Skin epidermis (tissue), 12 donors: ENCODE measurements at regions not wholly inside any gene's neighbourhood (a gene's known extent, or its start where the extent isn't known, plus 50 kb on each side); places are given as distances from the start of the nearest gene placed in this dataset.

Experiments
- H3K27ac ChIP-seq, 21 experiments: fragments of 200-600 bp; sonication (generic) in 11 of 21; one replicate each; pipeline ENCODE4 v1.5.0; 2020; ENCODE audit warnings: mild to moderate bottlenecking in 3 of 21, inconsistent platforms in 2 of 21, moderate library complexity in 2 of 21
- H3K4me3 ChIP-seq, 7 experiments: fragments of 200-600 bp; sonication (generic) in 2 of 7; one replicate each; pipeline ENCODE4 v1.5.0; 2020; ENCODE audit warnings: inconsistent platforms in 2 of 7, mild to moderate bottlenecking in 2 of 7, moderate library complexity in 1 of 7

DNA sequence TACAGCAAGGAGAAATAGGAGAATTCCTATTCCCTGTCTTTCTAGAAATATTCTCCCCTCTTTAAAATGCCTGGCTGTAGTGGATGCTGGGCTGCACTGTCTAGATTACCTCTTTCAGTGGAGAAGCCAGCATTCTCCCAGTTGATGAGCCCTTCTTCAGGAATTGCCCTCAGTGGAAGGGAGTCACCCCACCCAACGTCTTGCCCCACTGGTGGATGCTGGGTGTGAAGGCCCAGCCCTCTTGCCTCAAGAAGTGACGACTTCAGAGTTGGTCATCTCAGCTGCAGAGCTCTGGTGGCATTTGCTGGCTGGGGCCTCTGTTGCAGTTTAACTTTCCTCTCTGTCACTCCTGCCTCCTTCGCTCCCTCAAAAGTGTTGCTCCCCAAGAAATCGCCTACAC lies 248.2 kb downstream of the ATG4C start:
- no peak overlapping the region for H3K27ac ChIP-seq
- H3K4me3 ChIP-seq: no peak overlapping the region

- Histone ChIP-seq H3K27ac (no peak overlapping the region), H3K4me3 (no peak overlapping the region)
These were observed 249.3 kb downstream of the ATG4C start for GRCh38 chr1:63033211-63033610.

DNA sequence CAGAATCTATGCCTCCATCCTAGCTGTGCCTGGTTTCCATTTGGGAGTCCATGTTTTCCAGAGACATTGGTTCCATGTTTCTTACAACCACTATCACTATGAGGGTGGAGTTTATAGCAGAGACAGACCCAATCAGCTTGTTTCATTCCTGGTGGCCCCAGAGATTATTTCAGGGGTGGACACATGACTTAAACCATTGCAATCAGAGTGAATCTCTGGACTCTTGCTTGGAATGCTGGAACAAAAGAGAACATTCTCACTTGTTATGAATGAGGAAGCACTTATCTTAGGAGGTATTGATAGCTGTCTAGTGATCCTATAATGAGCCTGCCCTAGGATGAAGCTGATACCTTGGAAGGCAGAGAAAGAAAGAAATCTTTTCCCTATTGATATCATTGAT lies 250.3 kb downstream of the ATG4C start:
- Histone ChIP-seq H3K4me3 (no peak overlapping the region), H3K27ac (no peak overlapping the region)

- Histone ChIP-seq H3K27ac (no peak overlapping the region), H3K4me3 (no peak overlapping the region)
These were observed 254.7 kb downstream of the ATG4C start for GRCh38 chr1:63038586-63038985.

DNA sequence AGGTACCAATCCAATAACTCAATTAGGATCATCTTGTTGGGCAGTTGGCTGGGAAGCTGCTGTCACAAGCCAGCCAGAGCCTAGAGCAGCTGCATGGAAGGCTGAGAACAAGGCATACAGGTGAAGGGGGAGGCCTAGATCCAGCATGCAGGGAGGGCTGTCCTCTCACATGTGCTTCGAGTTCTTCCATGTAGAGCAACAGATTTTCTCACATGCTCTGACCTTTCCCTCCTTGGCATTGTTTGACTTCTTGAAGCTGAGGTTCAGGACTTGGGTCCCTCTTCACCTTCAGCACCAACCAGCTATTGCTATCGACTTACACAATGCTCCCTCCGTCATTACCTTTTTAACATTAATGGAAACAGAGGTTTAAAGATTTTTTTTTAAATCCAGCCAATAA lies 257.7 kb downstream of the ATG4C start:
- Histone ChIP-seq H3K4me3 (no peak overlapping the region), H3K27ac (no peak overlapping the region)

GRCh38 chr1:63042278-63042677 lies 258.3 kb downstream of the ATG4C start:
- Histone ChIP-seq H3K27ac (no peak overlapping the region), H3K4me3 (no peak overlapping the region)

GRCh38 chr1:63046539-63046938 lies 262.6 kb downstream of the ATG4C start:
- Histone ChIP-seq H3K4me3 (no peak overlapping the region), H3K27ac (no peak overlapping the region)

- H3K4me3 ChIP-seq: no peak overlapping the region
- H3K27ac ChIP-seq: no peak overlapping the region
These were observed 265.2 kb downstream of the ATG4C start for GRCh38 chr1:63049135-63049534.

DNA sequence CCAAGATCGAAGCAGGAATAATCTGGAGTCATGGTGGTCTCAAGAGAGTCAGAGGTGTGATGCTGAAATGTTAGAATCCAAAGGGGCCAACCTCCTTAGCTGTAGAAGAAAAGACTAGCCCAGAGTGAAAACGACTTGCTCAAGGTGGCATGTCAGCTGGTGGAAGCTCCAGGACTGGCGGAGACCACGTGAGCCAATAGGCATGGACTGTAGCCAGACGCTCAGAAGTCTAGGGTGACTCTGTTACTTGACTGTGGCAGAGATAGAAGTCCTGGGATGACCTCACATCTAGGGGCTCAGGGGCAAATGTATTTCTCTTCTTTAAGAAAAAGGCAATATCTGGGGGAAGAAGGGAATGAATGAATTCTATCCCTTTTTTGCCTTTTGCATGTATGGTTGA lies 267.4 kb downstream of the ATG4C start:
- H3K27ac ChIP-seq: no peak overlapping the region

DNA sequence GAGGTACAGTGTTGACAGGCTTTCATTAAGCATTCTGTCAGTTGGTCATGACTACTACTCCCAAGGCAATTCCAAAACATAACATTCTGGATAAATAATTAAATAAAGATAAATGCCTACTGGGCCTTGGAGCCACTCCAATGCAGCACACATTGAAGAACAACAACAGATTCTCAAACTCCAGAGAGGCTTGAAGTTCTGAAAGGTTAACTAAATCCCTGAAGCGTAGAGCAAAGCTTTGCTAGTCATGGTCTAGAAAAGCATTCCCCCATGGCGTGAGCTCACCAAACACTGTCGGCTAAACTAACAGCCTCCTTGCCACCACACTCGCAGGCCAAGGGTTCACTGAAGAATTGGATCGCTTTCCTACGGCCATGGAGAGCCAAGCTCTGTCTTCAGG lies 268.0 kb downstream of the ATG4C start:
- H3K4me3 ChIP-seq: no peak overlapping the region
- no peak overlapping the region for H3K27ac ChIP-seq

More for the DNA sequence above, 267.4 kb downstream of the ATG4C start:
- no peak overlapping the region for H3K4me3 ChIP-seq

DNA sequence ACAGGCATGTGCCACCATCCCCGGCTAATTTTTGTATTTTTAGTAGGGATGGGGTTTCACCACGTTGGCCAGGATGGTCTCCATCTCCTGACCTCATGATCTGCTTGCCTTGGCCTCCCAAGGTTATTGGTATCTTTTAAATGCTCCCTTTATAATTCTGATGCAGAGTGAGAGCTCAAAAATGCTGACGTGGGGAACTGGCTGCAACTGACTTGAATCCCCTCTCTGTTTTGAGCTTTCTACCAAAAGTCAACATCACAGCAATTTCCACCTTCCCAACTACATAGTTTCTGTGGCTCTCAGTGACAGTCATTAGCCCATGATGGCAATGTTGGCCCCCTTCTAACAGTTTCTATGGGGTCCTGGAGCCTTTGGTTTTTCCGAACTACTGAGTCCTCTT lies 268.2 kb upstream of the FOXD3 start:
- H3K27ac ChIP-seq: no peak overlapping the region
- H3K4me3 ChIP-seq: no peak overlapping the region

- Histone ChIP-seq H3K4me3 (no peak overlapping the region), H3K27ac (no peak overlapping the region)
These were observed 259.0 kb upstream of the FOXD3 start for GRCh38 chr1:63063367-63063766.

DNA sequence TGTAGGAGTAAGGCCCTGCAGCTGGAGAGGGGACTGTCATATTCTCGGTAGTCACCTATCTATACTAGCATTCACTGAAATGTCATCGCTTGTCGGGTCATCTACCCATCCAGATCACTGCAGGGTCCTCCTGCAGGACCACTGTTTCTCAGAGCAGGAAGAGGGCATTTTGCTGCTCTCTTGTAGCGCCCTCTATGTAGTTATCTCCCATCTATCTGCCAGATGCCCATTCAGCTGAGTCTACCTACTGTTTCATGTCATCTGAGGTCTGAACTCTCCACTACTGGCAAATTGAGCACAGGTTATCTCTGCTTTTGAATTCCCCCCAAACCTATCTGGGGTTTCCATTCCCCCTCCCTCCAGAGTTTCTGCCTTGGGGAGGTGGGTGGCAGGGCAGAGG lies 258.2 kb upstream of the FOXD3 start:
- H3K4me3 ChIP-seq: no peak overlapping the region
- no peak overlapping the region for H3K27ac ChIP-seq

GRCh38 chr1:63068626-63069025 lies 253.7 kb upstream of the FOXD3 start:
- H3K27ac ChIP-seq: no peak overlapping the region
- H3K4me3 ChIP-seq: no peak overlapping the region

DNA sequence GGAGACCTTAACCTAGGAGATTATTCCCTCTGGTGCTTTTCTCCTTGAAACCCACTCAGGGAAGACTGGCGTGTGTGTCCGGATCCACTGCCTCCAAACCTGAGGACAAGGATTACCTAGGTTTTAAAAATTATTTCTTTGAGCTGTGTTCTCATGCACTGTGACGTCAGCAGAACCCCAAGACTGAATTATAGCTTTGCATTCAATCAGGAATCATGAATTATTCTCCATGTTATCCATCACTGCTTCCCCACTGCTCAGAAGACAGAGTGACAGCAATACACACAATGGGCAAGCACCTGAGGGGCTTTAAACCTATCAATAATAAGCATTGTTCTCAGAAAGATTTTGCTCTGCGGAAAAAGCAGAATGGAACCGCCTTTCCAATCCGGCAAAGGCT lies 253.2 kb upstream of the FOXD3 start:
- no peak overlapping the region for H3K4me3 ChIP-seq
- no peak overlapping the region for H3K27ac ChIP-seq

DNA sequence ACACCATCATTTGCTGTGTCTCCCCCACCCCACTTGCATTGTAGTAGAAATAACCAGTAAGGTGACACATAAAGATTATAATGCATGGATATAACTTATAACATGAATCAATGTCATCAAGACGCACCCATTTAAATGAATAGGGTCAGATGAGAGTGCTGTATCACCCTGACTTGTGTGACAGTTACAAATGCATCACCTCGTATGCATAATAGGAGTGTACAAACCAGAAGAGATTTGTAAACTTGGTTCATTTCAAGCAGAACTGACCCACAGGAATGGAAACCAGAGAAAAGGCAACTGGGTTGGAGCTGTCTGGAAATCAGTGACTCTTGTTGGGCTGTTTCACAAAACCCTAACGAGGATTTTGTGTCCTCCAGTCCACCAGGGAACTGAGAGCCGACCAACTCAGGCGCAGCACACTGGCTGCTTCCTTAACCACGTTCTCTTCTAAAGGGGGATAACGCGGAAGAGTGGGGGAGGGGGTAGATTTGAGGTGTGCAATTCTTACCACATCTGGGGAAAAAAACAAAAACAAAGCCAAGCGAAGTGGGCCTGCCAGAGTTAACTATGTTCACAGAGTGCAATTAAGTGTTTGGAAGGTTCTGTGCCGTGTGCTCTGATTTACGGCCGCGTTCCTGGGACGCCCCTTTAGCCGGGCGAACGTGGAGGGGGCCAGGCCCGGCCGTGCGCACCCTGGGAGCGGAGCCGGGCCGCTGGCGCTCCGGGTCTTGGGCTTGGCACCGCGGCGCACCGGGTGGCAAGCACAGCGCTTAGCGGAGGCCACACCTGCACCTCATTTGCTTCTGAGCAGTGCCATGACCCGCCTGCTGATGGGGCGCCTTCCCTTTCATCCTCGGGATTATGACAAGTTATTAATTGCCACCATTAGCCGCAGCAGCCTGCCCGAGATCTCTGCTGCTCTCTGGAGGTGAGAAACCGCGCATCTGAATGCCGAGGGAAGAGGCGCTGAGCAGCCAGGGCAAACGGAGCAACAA lies 248.8 kb upstream of the FOXD3 start:
- H3K27ac ChIP-seq: no peak overlapping the region
- H3K4me3 ChIP-seq: no peak overlapping the region

- Histone ChIP-seq H3K27ac (no peak overlapping the region), H3K4me3 (no peak overlapping the region)
These were observed 248.0 kb upstream of the FOXD3 start for GRCh38 chr1:63074321-63074720.

DNA sequence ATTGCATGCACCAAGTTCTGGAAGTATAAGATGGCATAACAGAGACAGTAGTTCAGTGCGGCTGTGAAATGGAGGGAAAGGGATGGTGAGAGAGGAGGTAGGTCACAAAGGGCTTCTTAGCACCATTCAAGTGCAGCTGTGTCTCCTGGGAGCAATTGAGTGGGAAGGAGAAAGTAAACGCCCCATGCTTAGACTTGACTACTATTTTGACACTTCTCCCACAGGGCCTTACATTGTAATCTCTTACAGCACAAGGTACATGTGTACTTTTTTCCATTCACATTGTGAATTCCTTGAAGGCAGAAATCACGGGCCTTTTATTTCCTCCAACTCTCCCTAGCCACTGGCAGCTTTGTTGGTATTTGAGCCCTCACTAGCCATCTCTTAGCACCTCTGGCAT lies 239.6 kb upstream of the FOXD3 start:
- H3K27ac ChIP-seq: no peak overlapping the region
- H3K4me3 ChIP-seq: no peak overlapping the region

DNA sequence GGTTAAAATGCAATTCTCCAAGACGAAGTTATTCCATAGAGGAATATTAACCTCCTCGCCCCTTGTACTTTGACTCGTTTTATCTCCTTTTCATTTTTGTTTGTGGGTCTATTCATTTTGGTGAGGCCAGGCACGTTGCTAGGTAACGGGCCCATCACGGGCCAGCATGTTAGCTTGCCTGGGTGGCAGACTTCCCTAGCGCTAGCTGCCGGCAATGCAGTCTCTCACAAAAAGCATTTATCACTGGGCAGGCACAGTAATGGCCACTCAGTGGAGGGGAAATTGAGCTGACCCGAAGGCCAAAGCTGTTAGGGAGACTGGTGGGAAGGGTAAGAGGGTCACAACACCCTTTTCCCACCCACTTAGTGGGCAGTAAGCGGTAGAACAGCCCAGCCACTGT lies 234.4 kb upstream of the FOXD3 start:
- Histone ChIP-seq H3K4me3 (no peak overlapping the region), H3K27ac (no peak overlapping the region)

DNA sequence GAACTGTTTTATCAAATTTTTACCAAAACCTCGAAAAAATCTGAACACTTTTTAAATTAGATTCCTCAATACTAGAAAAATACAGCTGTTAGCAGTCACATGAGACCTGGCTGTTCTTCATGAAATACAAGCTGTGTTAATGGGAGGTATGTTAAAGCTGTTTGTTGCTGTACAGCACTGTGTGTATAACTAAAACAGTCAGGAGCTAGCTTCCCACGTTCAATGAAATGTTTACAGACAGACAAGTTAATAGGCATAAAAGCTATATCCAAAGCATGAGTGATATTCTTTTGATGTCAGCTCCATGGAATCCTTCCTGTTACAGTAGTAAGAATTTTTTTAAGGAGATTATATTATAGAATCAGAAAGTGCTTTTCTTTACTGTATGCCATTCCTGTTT lies 223.2 kb upstream of the FOXD3 start:
- Histone ChIP-seq H3K4me3 (no peak overlapping the region), H3K27ac (no peak overlapping the region)

DNA sequence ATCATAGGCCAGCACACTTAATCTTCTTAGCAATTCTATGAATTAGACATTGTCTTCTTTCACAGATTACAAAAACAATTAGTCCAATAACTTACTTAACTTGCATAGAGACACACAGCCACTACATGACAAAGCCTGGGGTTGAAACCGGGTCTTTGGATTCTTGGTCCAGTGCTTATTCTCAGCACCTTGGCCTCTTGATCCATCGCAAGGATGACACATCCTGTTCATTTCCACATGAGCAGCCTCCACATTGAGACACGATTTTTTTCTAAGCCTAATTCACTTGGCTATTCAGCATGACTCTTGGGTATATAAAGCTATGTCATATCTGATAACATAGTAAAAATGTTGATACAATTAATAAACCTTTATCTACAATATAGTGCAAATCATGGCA lies 221.0 kb upstream of the FOXD3 start:
- no peak overlapping the region for H3K27ac ChIP-seq
- H3K4me3 ChIP-seq: no peak overlapping the region

- Histone ChIP-seq H3K27ac (no peak overlapping the region), H3K4me3 (no peak overlapping the region)
These were observed 218.7 kb upstream of the FOXD3 start for GRCh38 chr1:63103682-63104081.
